ENCODE measurements at regions not wholly inside any gene's neighbourhood (a gene's known extent, or its start where the extent isn't known, plus 50 kb on each side); places are given as distances from the start of the nearest gene placed in this dataset.

DNA sequence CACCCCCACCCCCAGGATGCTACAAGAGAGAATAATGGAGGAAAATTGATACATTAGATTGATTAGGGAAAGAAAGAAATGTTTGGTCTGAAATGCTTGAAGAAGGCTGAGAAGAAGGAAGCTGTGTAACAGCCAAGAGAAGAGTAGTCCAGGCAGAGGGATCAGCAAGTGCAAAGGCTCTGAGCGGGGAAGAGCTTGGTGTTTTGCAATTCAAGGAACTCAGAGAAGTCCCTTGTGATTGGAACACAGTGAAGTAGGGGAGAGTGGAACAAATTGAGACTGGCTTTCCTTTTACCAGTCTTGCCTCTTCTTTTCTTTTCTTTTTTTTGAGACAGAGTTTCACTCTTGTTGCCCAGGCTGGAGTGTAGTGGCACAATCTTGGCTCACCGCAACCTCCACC is 76.6 kb upstream of the CHD6 start (continued):
- no peak for TF ChIP-seq SMAD4 (CRISPR knock-in tag; IDR thresholded peaks at IDR 0.05)

- H3K36me3 Mint-ChIP-seq, result no peaks in the 10 kb centered on the region
- peak overlapping the region; percentile 94 for H3K4me3 Mint-ChIP-seq
- H3K9me3 Mint-ChIP-seq, result no peaks in the 10 kb centered on the region
- DNase-seq (ENCODE audit: low spot score), result peak; percentile 74
- peak; percentile 76 for ATAC-seq
- peak overlapping the region; percentile 98 for H3K27ac Mint-ChIP-seq
- ChIA-PET CTCF (interaction anchor here (0.6 to 2.1 kb wide), 21 partner anchors 9 to 443 kb away, joined by 3 to 12 read pairs (median 3); partner anchors contain the start of gene CHD6), POLR2A (interaction anchor here (1.2 to 1.8 kb wide), 2 partner anchors 75 to 122 kb away, joined by 5 to 13 read pairs; partner anchors contain the start of gene CHD6)
- TF ChIP-seq FOXK1 (CRISPR knock-in tag; IDR thresholded peaks at IDR 0.05) (peak; percentile 43; the same call in 1 of the 2 replicates), SMAD3 (CRISPR knock-in tag; IDR thresholded peaks at IDR 0.05; ENCODE audit: borderline replicate concordance) (peak; percentile 55; the same call in 1 of the 2 replicates), USF1 (CRISPR knock-in tag; IDR thresholded peaks at IDR 0.05) (no peak), NR3C1 (CRISPR knock-in tag; conservative IDR thresholded peaks at IDR 0.05; ENCODE audit: low read depth) (no peak), NFE2L1 (CRISPR knock-in tag; IDR thresholded peaks at IDR 0.05) (no peak), CBFB (CRISPR knock-in tag; IDR thresholded peaks at IDR 0.05; ENCODE audit: low read depth) (no peak), TEAD1 (CRISPR knock-in tag; IDR thresholded peaks at IDR 0.05) (peak; percentile 54; the same call in 1 of the 2 replicates), ESRRA (CRISPR knock-in tag; IDR thresholded peaks at IDR 0.05; ENCODE audit: borderline replicate concordance) (no peak), ZNF232 (CRISPR knock-in tag; IDR thresholded peaks at IDR 0.05) (peak; percentile 52; the same call in 1 of the 2 replicates), GABPB1 (CRISPR knock-in tag; IDR thresholded peaks at IDR 0.05) (peak; percentile 91), SP1 (CRISPR knock-in tag; conservative IDR thresholded peaks at IDR 0.05) (peak; percentile 79)
- TF ChIP-seq, protein P1, sequence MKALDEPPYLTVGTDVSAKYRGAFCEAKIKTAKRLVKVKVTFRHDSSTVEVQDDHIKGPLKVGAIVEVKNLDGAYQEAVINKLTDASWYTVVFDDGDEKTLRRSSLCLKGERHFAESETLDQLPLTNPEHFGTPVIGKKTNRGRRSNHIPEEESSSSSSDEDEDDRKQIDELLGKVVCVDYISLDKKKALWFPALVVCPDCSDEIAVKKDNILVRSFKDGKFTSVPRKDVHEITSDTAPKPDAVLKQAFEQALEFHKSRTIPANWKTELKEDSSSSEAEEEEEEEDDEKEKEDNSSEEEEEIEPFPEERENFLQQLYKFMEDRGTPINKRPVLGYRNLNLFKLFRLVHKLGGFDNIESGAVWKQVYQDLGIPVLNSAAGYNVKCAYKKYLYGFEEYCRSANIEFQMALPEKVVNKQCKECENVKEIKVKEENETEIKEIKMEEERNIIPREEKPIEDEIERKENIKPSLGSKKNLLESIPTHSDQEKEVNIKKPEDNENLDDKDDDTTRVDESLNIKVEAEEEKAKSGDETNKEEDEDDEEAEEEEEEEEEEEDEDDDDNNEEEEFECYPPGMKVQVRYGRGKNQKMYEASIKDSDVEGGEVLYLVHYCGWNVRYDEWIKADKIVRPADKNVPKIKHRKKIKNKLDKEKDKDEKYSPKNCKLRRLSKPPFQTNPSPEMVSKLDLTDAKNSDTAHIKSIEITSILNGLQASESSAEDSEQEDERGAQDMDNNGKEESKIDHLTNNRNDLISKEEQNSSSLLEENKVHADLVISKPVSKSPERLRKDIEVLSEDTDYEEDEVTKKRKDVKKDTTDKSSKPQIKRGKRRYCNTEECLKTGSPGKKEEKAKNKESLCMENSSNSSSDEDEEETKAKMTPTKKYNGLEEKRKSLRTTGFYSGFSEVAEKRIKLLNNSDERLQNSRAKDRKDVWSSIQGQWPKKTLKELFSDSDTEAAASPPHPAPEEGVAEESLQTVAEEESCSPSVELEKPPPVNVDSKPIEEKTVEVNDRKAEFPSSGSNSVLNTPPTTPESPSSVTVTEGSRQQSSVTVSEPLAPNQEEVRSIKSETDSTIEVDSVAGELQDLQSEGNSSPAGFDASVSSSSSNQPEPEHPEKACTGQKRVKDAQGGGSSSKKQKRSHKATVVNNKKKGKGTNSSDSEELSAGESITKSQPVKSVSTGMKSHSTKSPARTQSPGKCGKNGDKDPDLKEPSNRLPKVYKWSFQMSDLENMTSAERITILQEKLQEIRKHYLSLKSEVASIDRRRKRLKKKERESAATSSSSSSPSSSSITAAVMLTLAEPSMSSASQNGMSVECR (CRISPR knock-in tag; IDR thresholded peaks at IDR 0.05; ENCODE audit: borderline replicate concordance), result peak; percentile 54; the same call in 1 of the 2 replicates
- TF ChIP-seq, protein P2, sequence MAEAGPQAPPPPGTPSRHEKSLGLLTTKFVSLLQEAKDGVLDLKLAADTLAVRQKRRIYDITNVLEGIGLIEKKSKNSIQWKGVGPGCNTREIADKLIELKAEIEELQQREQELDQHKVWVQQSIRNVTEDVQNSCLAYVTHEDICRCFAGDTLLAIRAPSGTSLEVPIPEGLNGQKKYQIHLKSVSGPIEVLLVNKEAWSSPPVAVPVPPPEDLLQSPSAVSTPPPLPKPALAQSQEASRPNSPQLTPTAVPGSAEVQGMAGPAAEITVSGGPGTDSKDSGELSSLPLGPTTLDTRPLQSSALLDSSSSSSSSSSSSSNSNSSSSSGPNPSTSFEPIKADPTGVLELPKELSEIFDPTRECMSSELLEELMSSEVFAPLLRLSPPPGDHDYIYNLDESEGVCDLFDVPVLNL (CRISPR knock-in tag; IDR thresholded peaks at IDR 0.05; ENCODE audit: borderline replicate concordance, low read depth), result no peak
- TF ChIP-seq, protein P3, sequence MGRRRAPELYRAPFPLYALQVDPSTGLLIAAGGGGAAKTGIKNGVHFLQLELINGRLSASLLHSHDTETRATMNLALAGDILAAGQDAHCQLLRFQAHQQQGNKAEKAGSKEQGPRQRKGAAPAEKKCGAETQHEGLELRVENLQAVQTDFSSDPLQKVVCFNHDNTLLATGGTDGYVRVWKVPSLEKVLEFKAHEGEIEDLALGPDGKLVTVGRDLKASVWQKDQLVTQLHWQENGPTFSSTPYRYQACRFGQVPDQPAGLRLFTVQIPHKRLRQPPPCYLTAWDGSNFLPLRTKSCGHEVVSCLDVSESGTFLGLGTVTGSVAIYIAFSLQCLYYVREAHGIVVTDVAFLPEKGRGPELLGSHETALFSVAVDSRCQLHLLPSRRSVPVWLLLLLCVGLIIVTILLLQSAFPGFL (CRISPR knock-in tag; IDR thresholded peaks at IDR 0.05; ENCODE audit: borderline replicate concordance), result no peak
- TF ChIP-seq, protein P4, sequence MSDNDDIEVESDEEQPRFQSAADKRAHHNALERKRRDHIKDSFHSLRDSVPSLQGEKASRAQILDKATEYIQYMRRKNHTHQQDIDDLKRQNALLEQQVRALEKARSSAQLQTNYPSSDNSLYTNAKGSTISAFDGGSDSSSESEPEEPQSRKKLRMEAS (CRISPR knock-in tag; IDR thresholded peaks at IDR 0.05), result peak; percentile 71
- peaks cover 2% of the 10 kb centered on the region; the same call in 1 of the 2 replicates for H3K27me3 Mint-ChIP-seq (ENCODE audit: low read depth)
- H3K4me1 Mint-ChIP-seq, result peaks cover 35% of the 10 kb centered on the region
Observed at GRCh38 chr20:41693136-41693979, 75.2 kb upstream of the CHD6 start.
